ENCODE measurements at regions not wholly inside any gene's neighbourhood (a gene's known extent, or its start where the extent isn't known, plus 50 kb on each side); places are given as distances from the start of the nearest gene placed in this dataset.

GRCh38 chr3:173241727-173242126 is 100.7 kb upstream of the SPATA16 start:
- H3K27me3 ChIP-seq (ENCODE audit: insufficient read depth, low read depth) = no peaks in the 10 kb centered on the region
- no peaks in the 10 kb centered on the region for H3K9me2 ChIP-seq (ENCODE audit: insufficient read depth)
- H3K4me3 ChIP-seq = no peak overlapping the region
- H2AFZ ChIP-seq = no peak overlapping the region
- intact Hi-C loops (cut with micrococcal nuclease; ENCODE audit: unreplicated experiment) = no loop called here
- POLR2A ChIA-PET (ENCODE audit: unreplicated experiment) = no interaction called here
- H4K20me1 ChIP-seq (ENCODE audit: insufficient read depth) = no peaks in the 10 kb centered on the region
- no peaks in the 10 kb centered on the region for H3K4me1 ChIP-seq (replicated peaks; ENCODE audit: insufficient read depth)
- no TSS peak for BruUV-seq (replicated peaks)
- no peaks in the 10 kb centered on the region for H3K79me2 ChIP-seq (ENCODE audit: low read depth)
- no peaks in the 10 kb centered on the region for H3K36me3 ChIP-seq (ENCODE audit: low read depth)
- DNase-seq = no peak
- CTCF ChIA-PET = no interaction called here
- H3K4me2 ChIP-seq = no peak overlapping the region
- H3F3A ChIP-seq (ENCODE audit: insufficient read depth, low read depth) = no peaks in the 10 kb centered on the region
- H3K27ac ChIP-seq = no peak overlapping the region
- TF ChIP-seq CTCF (conservative IDR thresholded peaks at IDR 0.05) = no peak
- TF ChIP-seq EZH2 (IDR thresholded peaks at IDR 0.05; ENCODE audit: low read depth) = no peak
- H3K9me3 ChIP-seq (ENCODE audit: insufficient read depth, low read depth) = no peaks in the 10 kb centered on the region

- TF ChIP-seq EZH2 (IDR thresholded peaks at IDR 0.05; ENCODE audit: low read depth) (no peak), CTCF (conservative IDR thresholded peaks at IDR 0.05) (no peak)
- Histone ChIP-seq H3K9me2 (ENCODE audit: insufficient read depth) (no peaks in the 10 kb centered on the region), H2AFZ (no peak overlapping the region), H3K27ac (no peak overlapping the region), H3K79me2 (ENCODE audit: low read depth) (no peaks in the 10 kb centered on the region), H3K9me3 (ENCODE audit: insufficient read depth, low read depth) (no peaks in the 10 kb centered on the region), H3K4me3 (no peak overlapping the region), H3K4me2 (no peak overlapping the region), H3F3A (ENCODE audit: insufficient read depth, low read depth) (no peaks in the 10 kb centered on the region), H3K4me1 (replicated peaks; ENCODE audit: insufficient read depth) (no peaks in the 10 kb centered on the region), H3K36me3 (ENCODE audit: low read depth) (no peaks in the 10 kb centered on the region), H3K27me3 (ENCODE audit: insufficient read depth, low read depth) (no peaks in the 10 kb centered on the region), H4K20me1 (ENCODE audit: insufficient read depth) (no peaks in the 10 kb centered on the region)
- POLR2A ChIA-PET (ENCODE audit: unreplicated experiment) = no interaction called here
- DNase-seq = no peak
- intact Hi-C loops (cut with micrococcal nuclease; ENCODE audit: unreplicated experiment) = no loop called here
- CTCF ChIA-PET = no interaction called here
- no TSS peak for BruUV-seq (replicated peaks)
Observed at GRCh38 chr3:173238091-173238490, 97.1 kb upstream of the SPATA16 start.

- Histone ChIP-seq H3K36me3 (ENCODE audit: low read depth) (no peaks in the 10 kb centered on the region), H3K4me3 (no peak overlapping the region), H4K20me1 (ENCODE audit: insufficient read depth) (no peaks in the 10 kb centered on the region), H3K4me1 (replicated peaks; ENCODE audit: insufficient read depth) (no peaks in the 10 kb centered on the region), H3K79me2 (ENCODE audit: low read depth) (no peaks in the 10 kb centered on the region), H3K27ac (no peak overlapping the region), H3K9me3 (ENCODE audit: insufficient read depth, low read depth) (no peaks in the 10 kb centered on the region), H3K27me3 (ENCODE audit: insufficient read depth, low read depth) (no peaks in the 10 kb centered on the region), H3F3A (ENCODE audit: insufficient read depth, low read depth) (no peaks in the 10 kb centered on the region), H3K4me2 (no peak overlapping the region), H2AFZ (no peak overlapping the region), H3K9me2 (ENCODE audit: insufficient read depth) (no peaks in the 10 kb centered on the region)
- TF ChIP-seq EZH2 (IDR thresholded peaks at IDR 0.05; ENCODE audit: low read depth) = no peak
- TF ChIP-seq CTCF (conservative IDR thresholded peaks at IDR 0.05) = no peak
- DNase-seq = no peak
- intact Hi-C loops (cut with micrococcal nuclease; ENCODE audit: unreplicated experiment) = loop anchor here (10.0 kb wide), 1 partner anchor 329 kb away; no protein-coding TSS in a partner anchor
- CTCF ChIA-PET = no interaction called here
- BruUV-seq (replicated peaks) = no TSS peak
- POLR2A ChIA-PET (ENCODE audit: unreplicated experiment) = no interaction called here
Observed at GRCh38 chr3:173225351-173225750, 84.3 kb upstream of the SPATA16 start.
